ENCODE measurements at regions not wholly inside any gene's neighbourhood (a gene's known extent, or its start where the extent isn't known, plus 50 kb on each side); places are given as distances from the start of the nearest gene placed in this dataset.

GRCh38 chr21:22981819-22982218 is 1983.6 kb downstream of the NCAM2 start:
- H3K4me3 ChIP-seq (ENCODE audit: low read depth, low read length): no peak overlapping the region
- no peak for TF ChIP-seq CTCF (conservative IDR thresholded peaks at IDR 0.05; ENCODE audit: low read depth, low read length)
- no peak for DNase-seq (ENCODE audit: low read depth)

- H3K4me3 ChIP-seq (ENCODE audit: low read depth, low read length): no peak overlapping the region
- TF ChIP-seq CTCF (conservative IDR thresholded peaks at IDR 0.05; ENCODE audit: low read depth, low read length): no peak
- no peak for DNase-seq (ENCODE audit: low read depth)
Measured at GRCh38 chr21:22993144-22993543, 1994.9 kb downstream of the NCAM2 start.

GRCh38 chr21:22993822-22994574 is 1995.8 kb downstream of the NCAM2 start:
- no peak overlapping the region for H3K4me3 ChIP-seq (ENCODE audit: low read depth, low read length)
- no peak for TF ChIP-seq CTCF (conservative IDR thresholded peaks at IDR 0.05; ENCODE audit: low read depth, low read length)
- DNase-seq (ENCODE audit: low read depth): no peak

GRCh38 chr21:23003951-23004350 is 2005.7 kb downstream of the NCAM2 start:
- no peak for TF ChIP-seq CTCF (conservative IDR thresholded peaks at IDR 0.05; ENCODE audit: low read depth, low read length)
- no peak for DNase-seq (ENCODE audit: low read depth)
- no peak overlapping the region for H3K4me3 ChIP-seq (ENCODE audit: low read depth, low read length)

GRCh38 chr21:23008601-23009202 is 2010.5 kb downstream of the NCAM2 start:
- no peak for TF ChIP-seq CTCF (conservative IDR thresholded peaks at IDR 0.05; ENCODE audit: low read depth, low read length)
- no peak overlapping the region for H3K4me3 ChIP-seq (ENCODE audit: low read depth, low read length)
- DNase-seq (ENCODE audit: low read depth): no peak

GRCh38 chr21:23009360-23009759 is 2011.2 kb downstream of the NCAM2 start:
- no peak overlapping the region for H3K4me3 ChIP-seq (ENCODE audit: low read depth, low read length)
- no peak for TF ChIP-seq CTCF (conservative IDR thresholded peaks at IDR 0.05; ENCODE audit: low read depth, low read length)
- no peak for DNase-seq (ENCODE audit: low read depth)

GRCh38 chr21:23014021-23014420 is 2015.8 kb downstream of the NCAM2 start:
- no peak for TF ChIP-seq CTCF (conservative IDR thresholded peaks at IDR 0.05; ENCODE audit: low read depth, low read length)
- DNase-seq (ENCODE audit: low read depth): no peak
- H3K4me3 ChIP-seq (ENCODE audit: low read depth, low read length): no peak overlapping the region
